ENCODE measurements at regions not wholly inside any gene's neighbourhood (a gene's known extent, or its start where the extent isn't known, plus 50 kb on each side); places are given as distances from the start of the nearest gene placed in this dataset.

DNA sequence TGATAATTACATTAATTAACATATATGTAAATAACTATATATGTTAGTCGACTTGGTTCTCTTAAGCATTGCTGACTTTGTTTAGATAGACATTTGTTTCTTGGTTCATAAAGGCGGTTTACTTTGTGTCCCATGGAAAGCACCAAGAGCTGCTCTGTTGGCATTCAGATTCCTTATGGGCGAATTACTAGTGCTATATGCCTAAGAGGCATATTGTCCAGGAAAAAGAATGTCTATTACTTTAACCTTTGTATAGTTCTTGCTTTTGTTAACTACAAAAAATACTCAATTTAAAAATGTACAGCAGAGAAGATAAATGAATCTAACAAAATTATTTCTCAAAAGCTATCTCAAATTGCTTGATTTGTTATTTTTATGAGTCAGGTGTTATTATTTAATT lies 532.8 kb downstream of the FAT4 start:
- POLR2A ChIA-PET = no interaction called here
- CTCF ChIA-PET = no interaction called here

DNA sequence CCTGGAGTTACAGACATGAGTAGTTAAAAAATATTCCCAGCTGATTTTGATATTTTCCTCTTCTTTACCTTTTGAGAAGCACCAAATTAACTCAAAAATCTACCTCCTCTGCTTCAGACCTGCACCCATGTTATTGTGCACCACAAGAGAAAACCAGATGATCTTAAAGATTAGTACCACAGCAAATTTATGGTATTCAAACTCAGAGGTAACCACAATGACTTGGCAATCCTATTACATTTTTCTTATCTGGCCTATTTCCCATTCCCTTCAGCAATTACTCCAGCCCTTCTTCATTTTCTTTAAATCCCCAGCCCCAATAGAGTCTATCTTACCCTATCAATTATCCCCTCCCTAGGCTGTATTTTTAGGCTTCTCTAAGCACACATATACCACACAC lies 535.1 kb downstream of the FAT4 start:
- CTCF ChIA-PET = no interaction called here
- POLR2A ChIA-PET = no interaction called here

DNA sequence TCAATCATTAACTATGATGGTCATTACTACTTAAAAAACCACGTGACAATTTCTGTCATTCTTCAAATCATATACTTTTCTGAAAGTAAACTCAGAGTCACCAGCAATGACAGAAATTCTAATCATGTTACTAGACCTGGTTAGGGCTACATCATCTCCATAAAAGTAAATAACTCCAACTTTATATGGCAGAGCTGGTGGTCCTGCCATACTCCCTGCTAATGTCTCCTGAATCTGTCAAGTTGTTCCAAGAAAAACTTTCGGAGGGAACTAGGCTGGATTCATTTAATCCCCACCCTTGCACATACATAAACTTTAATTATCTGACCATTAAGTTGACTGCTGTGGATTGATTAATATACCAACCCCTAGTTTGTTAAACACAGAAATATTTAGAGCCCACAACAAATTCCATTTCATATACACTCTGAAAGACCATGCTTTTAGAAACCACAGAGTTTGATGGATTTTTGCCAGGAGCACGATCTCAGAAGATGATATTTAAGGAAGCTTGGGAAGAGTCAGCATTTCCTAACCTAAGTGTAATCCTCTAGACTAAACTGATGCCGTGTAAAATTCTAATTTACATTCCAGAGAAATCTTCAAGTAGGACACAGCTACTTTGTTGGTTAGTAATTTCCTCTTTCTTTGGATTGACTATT lies 577.0 kb downstream of the FAT4 start:
- POLR2A ChIA-PET = no interaction called here

DNA sequence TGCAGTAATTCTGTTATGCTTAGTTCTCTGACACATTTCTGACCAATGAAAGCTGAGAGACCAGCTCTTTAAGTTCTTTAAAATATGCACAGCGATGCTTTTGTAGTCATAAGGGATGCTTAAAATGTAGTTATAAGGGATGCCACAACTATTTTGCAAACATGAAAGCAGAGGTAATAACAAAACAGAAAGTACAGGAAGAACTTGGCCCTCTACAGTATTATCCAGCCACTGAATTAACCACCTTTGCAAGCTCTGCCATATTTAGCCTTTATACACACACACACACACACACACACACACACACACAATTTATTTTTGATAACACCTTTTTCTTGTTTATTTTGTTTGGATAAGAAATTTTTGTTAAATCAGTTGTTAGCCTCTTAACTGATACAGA lies 590.0 kb downstream of the FAT4 start:
- ChIA-PET POLR2A (no interaction called here), CTCF (no interaction called here)

More for the DNA sequence above, 577.0 kb downstream of the FAT4 start:
- CTCF ChIA-PET = no interaction called here

DNA sequence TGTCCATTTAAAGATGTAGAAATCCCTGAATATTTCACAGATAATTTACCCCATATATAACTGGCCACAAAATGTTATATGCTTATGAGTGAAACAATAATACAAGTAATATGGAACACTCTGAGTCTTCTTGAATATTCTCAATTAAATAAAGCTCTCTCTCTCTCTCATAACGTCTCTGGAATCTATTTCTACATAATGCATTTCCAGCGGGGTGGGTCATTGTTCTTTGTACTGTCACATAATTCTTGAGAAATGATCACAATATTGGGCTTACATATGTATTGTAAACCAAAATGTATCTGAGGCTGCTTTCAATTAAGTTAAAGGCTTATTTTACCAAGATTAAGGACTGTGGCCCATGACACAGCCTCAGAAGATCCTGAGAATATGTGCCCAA lies 596.3 kb downstream of the FAT4 start:
- POLR2A ChIA-PET = no interaction called here
- CTCF ChIA-PET = no interaction called here

DNA sequence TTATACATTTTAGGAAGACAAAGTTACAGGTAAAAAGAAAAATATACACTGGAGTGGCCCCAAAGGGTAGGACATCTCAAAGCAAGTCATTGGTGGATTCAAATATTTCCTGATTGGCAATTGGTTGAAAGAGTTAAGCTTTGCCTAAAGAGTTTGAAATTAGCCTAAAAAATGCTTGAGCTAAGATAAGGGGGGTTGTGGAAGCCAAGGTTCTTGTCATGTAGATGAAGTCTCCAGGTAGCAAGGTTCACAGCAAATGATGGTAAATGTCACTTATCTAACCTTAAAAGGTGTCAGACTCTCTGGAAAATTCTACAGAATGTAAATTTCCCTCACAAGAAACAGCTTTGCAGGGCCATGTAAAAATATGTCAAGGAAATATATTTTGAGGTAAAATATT lies 596.7 kb downstream of the FAT4 start:
- ChIA-PET POLR2A (no interaction called here), CTCF (no interaction called here)

DNA sequence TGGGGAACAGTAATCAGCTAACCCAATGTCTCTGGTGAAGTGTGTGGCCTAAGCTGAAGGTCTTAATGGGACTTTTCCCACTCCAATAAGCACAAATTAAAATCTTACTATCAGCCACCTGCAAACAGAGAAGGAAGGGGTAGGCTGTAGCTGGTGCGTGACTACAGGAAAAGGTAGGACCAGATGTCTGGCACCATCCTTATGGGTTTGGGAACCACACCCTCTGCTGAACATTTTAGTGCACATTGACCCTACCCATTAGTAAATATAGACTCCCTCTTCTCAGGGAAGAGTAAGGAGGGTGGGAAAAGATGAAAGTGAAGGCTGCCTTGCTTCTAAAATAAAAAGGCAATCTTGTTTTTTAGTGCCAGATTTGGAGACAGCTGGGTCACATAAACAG lies 602.8 kb downstream of the FAT4 start:
- POLR2A ChIA-PET = no interaction called here
- CTCF ChIA-PET = no interaction called here

DNA sequence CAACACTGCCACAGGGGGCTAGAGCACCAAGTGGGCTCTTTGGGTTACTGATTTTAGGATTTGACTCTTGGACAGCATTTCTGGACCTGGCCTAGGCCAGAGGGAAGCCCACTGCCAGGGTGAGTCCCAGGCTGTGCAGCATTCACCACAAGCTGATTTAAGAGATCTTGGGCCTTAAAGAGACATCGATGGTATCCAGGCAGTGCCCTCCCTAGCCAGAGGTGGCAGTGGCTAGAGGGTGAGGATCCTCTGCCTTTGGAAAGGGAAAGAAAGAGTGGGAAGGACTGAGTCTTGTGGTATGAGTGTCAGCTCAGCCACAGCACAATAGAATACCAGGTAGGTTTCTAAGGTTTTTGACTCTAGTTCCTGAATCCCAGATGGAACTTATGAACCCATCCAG lies 613.9 kb downstream of the FAT4 start:
- POLR2A ChIA-PET = no interaction called here
- CTCF ChIA-PET = no interaction called here

DNA sequence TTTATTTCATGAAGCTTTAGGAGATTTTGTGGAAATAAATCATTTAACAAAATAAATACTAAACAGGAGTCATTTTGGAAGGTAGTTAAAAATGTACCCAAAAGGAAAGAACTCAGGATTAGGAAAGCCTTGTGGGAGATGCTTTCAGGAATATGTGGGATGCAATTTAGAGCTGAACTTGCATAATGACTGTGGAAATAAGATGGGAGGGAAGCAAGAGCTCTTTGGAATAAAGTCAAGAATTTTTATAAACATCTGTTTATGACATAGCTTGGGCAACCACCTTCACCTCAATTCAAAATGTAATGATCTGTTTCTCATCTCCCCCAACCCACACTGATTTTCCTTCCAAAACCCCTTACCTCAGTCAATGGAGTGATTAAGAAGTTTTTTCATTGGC lies 623.8 kb downstream of the FAT4 start:
- ChIA-PET POLR2A (no interaction called here), CTCF (no interaction called here)

DNA sequence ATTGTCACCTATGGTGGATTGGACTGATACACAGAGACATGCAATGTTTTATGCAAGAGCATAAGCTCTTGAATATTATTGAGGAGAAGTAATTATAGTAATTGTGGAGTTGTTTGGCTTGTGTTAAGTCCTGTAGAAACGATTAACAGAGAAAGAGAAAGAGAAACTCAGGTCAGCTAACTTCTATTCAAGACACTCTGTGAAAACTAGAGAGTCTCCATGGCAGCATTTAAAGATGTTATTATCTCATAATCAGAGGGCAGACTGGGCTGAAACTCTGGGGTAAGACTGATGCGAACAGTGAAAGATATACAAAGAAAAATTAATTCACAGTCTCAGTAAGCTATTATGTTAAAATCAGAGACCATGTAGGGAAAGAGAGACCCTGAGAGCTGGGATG lies 625.7 kb downstream of the FAT4 start:
- POLR2A ChIA-PET = no interaction called here
- CTCF ChIA-PET = no interaction called here

DNA sequence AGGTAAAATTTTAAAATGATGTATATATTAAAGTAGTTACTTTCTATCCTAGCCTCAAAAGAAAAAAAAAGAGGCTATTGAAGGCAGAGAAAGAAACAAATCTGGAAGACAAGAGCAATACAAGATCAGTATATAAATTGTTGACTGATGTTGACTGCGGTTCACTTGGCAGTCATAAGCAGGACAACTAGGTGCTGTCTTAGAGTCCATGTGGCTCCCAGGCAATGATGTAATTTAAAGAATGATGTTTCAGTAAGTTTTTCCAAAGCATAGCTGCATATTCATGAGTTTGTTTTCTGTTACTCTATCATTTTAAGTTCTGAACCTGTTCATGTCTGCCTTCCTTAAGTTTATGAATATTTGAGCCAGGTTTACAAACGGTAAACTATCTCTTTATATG lies 630.2 kb downstream of the FAT4 start:
- ChIA-PET CTCF (no interaction called here), POLR2A (no interaction called here)

DNA sequence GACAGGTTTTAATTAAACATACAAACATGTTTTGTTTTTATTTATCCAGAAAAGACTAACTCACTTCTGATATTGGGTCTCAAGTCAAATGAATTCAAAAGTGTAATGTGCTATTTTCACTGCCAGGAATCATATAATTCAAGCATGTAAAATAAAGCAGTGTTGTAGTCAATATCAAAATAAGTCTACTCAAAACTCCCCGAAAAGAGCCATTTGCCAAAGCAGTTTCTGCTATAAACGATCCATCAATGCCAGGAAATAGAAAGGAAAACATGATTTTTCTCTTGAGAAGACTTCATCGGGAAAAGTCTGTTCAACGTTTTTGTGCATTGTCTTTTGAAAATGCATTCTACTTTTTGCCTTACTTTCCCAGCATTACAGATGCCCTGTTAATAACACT lies 633.3 kb downstream of the FAT4 start:
- ChIA-PET POLR2A (no interaction called here), CTCF (no interaction called here)

DNA sequence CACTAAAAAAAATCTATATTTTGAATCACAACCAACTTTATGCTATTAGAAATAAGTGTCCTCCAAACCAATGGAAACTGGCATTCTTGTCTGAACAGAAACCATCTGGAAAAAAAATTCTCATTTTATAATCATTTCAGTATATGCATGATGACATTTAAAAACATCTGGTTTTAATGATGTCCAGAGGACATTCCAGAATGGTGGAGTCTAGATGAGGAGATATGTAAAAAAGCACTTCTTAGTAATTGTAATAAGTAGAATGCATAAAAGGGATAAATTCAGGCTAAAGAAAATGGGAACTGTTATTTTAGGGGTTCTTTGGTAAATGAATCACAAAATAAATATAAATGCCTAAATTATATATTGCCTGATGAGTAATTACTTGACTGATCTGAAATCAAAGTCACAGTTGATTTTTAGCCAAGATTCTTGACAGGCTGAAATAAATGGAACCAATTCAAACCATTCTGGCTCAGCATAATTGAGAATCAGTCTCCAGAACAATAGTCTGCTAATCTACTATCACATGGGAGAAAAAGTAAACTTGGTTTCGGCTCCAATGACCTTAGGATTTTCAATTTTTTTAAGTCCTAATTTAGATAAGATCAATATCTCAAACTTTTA lies 636.6 kb downstream of the FAT4 start:
- CTCF ChIA-PET = no interaction called here
- POLR2A ChIA-PET = no interaction called here

DNA sequence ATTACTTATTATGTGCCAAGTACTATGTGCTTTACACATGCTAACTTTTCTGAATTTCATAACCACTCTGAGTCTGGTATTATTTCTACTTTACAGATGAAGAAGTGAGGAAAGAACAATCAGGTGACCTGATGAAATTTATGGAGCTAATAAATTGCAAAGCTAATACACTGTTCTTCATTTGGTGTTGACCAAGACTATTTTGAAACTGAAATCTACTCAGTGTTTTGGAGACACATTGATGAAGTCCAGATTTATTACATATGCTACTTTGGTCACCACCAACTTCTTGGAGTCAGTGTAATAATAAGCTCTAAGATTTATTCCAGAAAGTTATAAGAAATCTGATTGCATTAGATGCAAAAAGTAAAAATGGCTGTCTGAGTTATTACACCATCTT lies 637.9 kb downstream of the FAT4 start:
- ChIA-PET POLR2A (no interaction called here), CTCF (no interaction called here)

DNA sequence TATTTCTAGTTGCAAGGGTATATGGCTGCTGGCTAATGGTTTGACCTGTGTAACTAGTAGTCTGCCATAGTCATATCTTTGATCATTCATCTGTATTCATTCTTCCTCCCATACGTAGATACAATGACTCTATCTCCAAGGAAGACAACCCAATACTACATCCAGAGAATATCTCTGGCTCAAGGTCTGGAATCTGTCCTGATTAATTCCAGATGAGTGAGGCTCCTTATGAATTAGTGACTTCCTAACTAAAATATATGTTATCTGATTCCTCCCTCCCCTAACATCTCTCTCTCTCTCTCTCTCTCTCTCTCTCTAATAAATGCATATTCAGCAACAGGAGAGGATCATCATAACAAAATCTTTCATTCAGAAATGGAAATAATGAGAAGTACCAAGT lies 641.5 kb downstream of the FAT4 start:
- ChIA-PET POLR2A (no interaction called here), CTCF (no interaction called here)

DNA sequence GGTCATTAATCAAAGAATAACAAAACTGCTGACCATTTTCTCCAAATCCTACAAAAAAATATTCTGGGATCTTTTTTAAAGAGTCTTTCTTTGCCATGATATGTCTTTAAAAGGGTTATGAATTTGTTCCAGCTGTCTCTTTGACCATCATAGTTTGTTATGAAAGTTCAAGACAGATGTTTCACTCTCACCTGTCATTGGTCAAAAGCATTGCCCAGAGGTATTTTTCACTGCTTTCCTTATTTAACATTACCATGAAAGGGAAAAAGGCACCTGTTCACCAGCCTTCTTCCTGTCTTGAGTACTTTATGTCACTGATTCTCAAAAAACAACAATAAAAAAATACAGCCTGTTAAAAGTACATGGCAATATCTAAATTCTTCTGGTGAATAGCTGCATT lies 643.8 kb downstream of the FAT4 start:
- ChIA-PET POLR2A (no interaction called here), CTCF (no interaction called here)

DNA sequence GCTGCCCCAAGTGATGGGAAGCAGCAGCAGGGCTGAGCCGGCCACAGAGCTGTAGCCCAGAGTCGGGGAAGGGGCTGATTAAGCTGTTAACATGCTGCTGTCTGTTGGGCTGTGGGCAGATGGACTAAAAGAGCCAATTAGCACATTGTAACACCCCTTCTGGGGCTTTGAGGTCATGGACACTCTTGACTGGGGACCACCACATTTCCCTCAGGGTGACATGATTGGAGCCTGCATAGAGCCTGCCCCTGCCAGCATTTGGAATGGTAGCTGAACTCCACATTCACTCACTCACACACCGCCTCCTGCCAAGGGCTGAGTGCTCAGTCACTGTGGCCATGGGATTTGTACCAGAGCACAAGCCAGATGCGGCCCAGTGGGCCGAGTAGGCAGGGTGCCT lies 646.9 kb downstream of the FAT4 start:
- ChIA-PET CTCF (no interaction called here), POLR2A (no interaction called here)

DNA sequence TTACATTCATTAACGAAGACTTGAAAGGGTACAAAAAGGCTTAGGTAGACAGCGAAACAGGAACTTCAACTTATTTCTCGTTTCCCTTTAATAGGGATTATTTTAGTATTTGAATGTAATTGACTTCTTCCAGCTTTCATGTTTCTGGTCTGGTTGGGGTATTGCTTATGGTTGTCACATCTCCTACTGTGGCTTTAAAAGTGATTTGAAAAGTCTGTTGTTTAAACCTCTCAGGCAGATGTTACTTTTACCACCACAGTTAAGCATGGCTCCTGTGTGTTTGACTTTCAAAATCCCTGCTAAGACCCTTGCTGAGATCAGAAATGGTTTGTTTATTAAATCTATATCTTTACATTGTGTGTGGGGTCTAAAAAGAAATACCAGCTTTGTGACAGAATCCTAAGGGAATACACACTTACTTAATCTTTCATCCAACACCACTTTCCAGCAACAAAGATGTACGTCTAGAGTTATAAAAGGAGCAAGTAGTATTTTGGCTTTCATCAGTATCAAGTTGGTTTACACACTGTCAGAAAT lies 661.2 kb downstream of the FAT4 start:
- POLR2A ChIA-PET = no interaction called here
- CTCF ChIA-PET = no interaction called here

DNA sequence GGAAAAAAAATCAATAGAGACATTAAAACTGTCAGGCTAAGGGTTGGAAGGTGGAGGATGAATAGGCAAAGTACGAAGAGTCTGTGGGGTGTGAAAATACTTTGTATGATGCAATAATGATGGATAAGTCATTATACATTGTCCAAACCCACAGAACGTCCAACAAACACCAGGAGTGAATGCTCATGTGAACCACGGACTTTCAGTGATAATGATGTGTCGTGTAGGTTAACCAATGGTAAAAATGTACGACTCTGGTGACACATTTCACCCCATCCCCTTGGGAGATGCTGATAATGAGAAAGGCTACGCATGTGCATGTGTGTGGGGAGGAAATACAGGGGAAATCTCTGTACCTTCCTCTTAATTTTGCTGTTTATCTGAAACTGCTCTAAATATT lies 665.2 kb downstream of the FAT4 start:
- ChIA-PET POLR2A (no interaction called here), CTCF (no interaction called here)

DNA sequence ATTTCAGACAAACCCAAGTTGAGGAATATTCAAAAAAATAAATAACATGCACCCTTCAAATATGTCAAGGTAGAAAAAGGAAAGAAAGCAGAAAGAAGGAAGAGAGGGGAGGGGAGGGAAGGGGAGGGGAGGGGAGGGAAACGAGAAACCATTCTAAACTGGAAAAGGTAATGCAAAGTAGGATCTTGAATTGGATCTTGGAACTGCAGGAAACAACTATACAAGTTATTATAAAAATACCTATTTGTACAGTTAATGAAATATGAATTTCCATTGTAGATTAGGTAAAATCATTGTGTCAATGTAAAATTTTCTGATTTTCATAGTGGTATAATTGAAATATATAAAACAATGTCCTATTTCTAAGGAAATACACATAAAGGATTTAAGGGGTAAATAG lies 668.4 kb downstream of the FAT4 start:
- POLR2A ChIA-PET = no interaction called here
- CTCF ChIA-PET = no interaction called here

DNA sequence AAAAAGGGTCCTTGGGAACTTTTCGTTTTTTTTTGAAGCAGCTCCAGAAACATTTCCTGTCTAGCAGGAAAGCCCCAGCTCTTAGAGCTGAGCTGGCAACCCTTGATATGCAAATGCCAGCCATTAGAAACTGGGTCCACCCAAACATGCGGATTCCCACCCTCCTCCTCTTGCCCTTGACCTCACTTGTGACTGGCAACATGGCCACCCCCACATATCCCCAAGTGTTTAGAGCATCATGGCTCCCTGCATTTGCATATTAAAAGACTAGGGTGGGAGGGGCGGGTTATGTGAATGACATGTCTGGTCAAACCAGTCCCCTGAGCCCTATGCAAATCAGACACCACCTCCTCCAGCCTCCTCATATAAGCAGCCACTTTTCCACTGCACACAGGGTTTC lies 671.1 kb downstream of the FAT4 start:
- CTCF ChIA-PET = no interaction called here
- POLR2A ChIA-PET = no interaction called here

DNA sequence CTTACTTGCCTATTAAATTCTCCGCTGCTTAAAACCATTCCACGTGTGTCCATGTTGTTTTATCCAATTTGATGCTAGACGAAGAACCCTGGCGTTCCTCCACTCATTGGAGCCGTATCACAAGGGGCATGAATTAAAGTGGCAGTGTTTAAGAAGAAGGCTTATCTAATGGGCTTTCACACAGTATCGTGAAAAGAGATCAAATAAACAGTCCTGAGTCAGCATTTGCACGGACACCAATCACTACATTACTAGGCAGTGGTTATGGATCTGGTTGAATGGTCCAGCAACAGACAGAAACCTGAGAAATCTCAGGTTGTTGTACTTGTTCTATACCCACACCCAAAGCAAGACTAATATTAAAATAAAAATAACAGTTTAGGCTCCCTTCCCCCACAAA lies 671.6 kb downstream of the FAT4 start:
- POLR2A ChIA-PET = no interaction called here

DNA sequence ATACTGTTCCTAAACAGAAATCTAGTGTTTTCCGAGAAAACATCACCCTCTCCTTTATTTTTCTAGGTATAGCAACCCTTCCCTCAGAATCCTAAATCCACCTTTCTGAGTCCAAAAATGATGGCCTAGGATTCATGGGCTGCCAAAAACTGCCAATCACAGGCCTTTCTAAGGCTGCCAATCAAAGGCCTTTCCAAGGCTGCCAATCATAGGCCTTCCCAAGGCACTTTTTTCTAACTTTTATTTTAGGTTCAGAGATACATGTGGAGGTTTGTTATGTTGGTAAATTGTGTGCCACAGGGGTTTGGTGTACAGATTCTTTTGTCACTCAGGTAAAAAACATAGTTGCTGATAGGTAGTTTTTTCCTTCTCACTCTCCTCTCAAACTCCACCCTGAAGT lies 673.7 kb downstream of the FAT4 start:
- ChIA-PET CTCF (no interaction called here), POLR2A (no interaction called here)

More for the DNA sequence above, 671.6 kb downstream of the FAT4 start:
- CTCF ChIA-PET = no interaction called here

Measured in activated CD8-positive, alpha-beta memory T cell treated with anti-CD3 and anti-CD28 coated beads for 36 hours (primary cell).